ENCODE measurements at regions not wholly inside any gene's neighbourhood (a gene's known extent, or its start where the extent isn't known, plus 50 kb on each side); places are given as distances from the start of the nearest gene placed in this dataset.

- intact Hi-C loops (cut with DNase I), result no loop called here
- H3K36me3 ChIP-seq, result no peaks in the 10 kb centered on the region
- no peak for TF ChIP-seq POLR2AphosphoS5 (IDR thresholded peaks at IDR 0.05)
- TF ChIP-seq EP300 (IDR thresholded peaks at IDR 0.05), result no peak
- TF ChIP-seq CTCF (IDR thresholded peaks at IDR 0.05), result no peak
- TF ChIP-seq POLR2A (IDR thresholded peaks at IDR 0.05; ENCODE audit: low read depth), result no peak
- no peak for DNase-seq (ENCODE audit: extremely low spot score)
- H3K27ac ChIP-seq (replicated peaks in 1 of 4), result no peak overlapping the region
- no peak overlapping the region for H3K4me3 ChIP-seq
- no peaks in the 10 kb centered on the region for H3K9me3 ChIP-seq
- H3K27me3 ChIP-seq, result no peaks in the 10 kb centered on the region
- WGBS, result 33% methylated on average over 4 of the region's 4 CpGs
- H3K4me1 ChIP-seq, result no peaks in the 10 kb centered on the region
These were observed 739.6 kb upstream of the SLC10A2 start for GRCh38 chr13:103805771-103806170.

GRCh38 chr13:103803349-103803748 lies 737.1 kb upstream of the SLC10A2 start:
- 23% methylated on average over 2 of the region's 2 CpGs for WGBS
- Histone ChIP-seq H3K27ac (replicated peaks in 1 of 4) (no peak overlapping the region), H3K4me3 (no peak overlapping the region), H3K9me3 (no peaks in the 10 kb centered on the region), H3K27me3 (no peaks in the 10 kb centered on the region), H3K4me1 (no peaks in the 10 kb centered on the region), H3K36me3 (no peaks in the 10 kb centered on the region)
- intact Hi-C loops (cut with DNase I), result no loop called here
- no peak for TF ChIP-seq CTCF (IDR thresholded peaks at IDR 0.05)
- no peak for TF ChIP-seq POLR2AphosphoS5 (IDR thresholded peaks at IDR 0.05)
- no peak for TF ChIP-seq POLR2A (IDR thresholded peaks at IDR 0.05; ENCODE audit: low read depth)
- TF ChIP-seq EP300 (IDR thresholded peaks at IDR 0.05), result no peak
- DNase-seq (ENCODE audit: extremely low spot score), result no peak

GRCh38 chr13:103799028-103799427 lies 732.8 kb upstream of the SLC10A2 start:
- no peaks in the 10 kb centered on the region for H3K9me3 ChIP-seq
- intact Hi-C loops (cut with DNase I), result no loop called here

GRCh38 chr13:103795892-103796478 lies 729.8 kb upstream of the SLC10A2 start:
- WGBS, result 57% methylated on average over 3 of the region's 3 CpGs

More at GRCh38 chr13:103799028-103799427, 732.8 kb upstream of the SLC10A2 start:
- 74% methylated on average over 5 of the region's 5 CpGs for WGBS
- no peak overlapping the region for H3K27ac ChIP-seq (replicated peaks in 1 of 4)
- no peak for DNase-seq (ENCODE audit: extremely low spot score)
- H3K27me3 ChIP-seq, result no peaks in the 10 kb centered on the region
- no peaks in the 10 kb centered on the region for H3K4me1 ChIP-seq
- no peak for TF ChIP-seq CTCF (IDR thresholded peaks at IDR 0.05)
- TF ChIP-seq POLR2A (IDR thresholded peaks at IDR 0.05; ENCODE audit: low read depth), result no peak
- no peak overlapping the region for H3K4me3 ChIP-seq
- H3K36me3 ChIP-seq, result no peaks in the 10 kb centered on the region

More at GRCh38 chr13:103795892-103796478, 729.8 kb upstream of the SLC10A2 start:
- Histone ChIP-seq H3K36me3 (no peaks in the 10 kb centered on the region), H3K27ac (replicated peaks in 1 of 4) (no peak overlapping the region), H3K9me3 (no peaks in the 10 kb centered on the region), H3K4me1 (no peaks in the 10 kb centered on the region), H3K4me3 (no peak overlapping the region), H3K27me3 (no peaks in the 10 kb centered on the region)
- TF ChIP-seq POLR2AphosphoS5 (IDR thresholded peaks at IDR 0.05), result no peak
- TF ChIP-seq EP300 (IDR thresholded peaks at IDR 0.05), result no peak
- no peak for TF ChIP-seq POLR2A (IDR thresholded peaks at IDR 0.05; ENCODE audit: low read depth)
- no peak for TF ChIP-seq CTCF (IDR thresholded peaks at IDR 0.05)
- intact Hi-C loops (cut with DNase I), result no loop called here
- DNase-seq (ENCODE audit: extremely low spot score), result no peak

Measured in esophagus muscularis mucosa (tissue), 4 donors.